ENCODE measurements at regions not wholly inside any gene's neighbourhood (a gene's known extent, or its start where the extent isn't known, plus 50 kb on each side); places are given as distances from the start of the nearest gene placed in this dataset.

- TF ChIP-seq ESRRA (CRISPR knock-in tag; IDR thresholded peaks at IDR 0.05; ENCODE audit: borderline replicate concordance), result no peak
- no peak for TF ChIP-seq CTCF (IDR thresholded peaks at IDR 0.05)
- TF ChIP-seq ETV6 (CRISPR knock-in tag; IDR thresholded peaks at IDR 0.05), result no peak
- TF ChIP-seq ZNF423 (CRISPR knock-in tag; IDR thresholded peaks at IDR 0.05), result no peak
- TF ChIP-seq ATF3 (CRISPR knock-in tag; conservative IDR thresholded peaks at IDR 0.05), result no peak
- no peak for TF ChIP-seq MAX (CRISPR knock-in tag; IDR thresholded peaks at IDR 0.05)
These were observed 172.2 kb upstream of the ETV3 start for GRCh38 chr1:157310401-157310800.

Data from WTC11 (cell line).